ENCODE measurements at regions not wholly inside any gene's neighbourhood (a gene's known extent, or its start where the extent isn't known, plus 50 kb on each side); places are given as distances from the start of the nearest gene placed in this dataset.

- no peak for TF ChIP-seq CTCF (IDR thresholded peaks at IDR 0.05; ENCODE audit: low read depth, low read length)
- no peak for DNase-seq
- Histone ChIP-seq H3K27me3 (ENCODE audit: insufficient read depth, low read depth, severe bottlenecking) (peaks cover 56% of the 10 kb centered on the region), H3K27ac (no peak overlapping the region), H3K9me3 (ENCODE audit: severe bottlenecking) (no peaks in the 10 kb centered on the region), H3K4me3 (ENCODE audit: low read depth, low read length) (no peak overlapping the region), H3K36me3 (no peaks in the 10 kb centered on the region)
Measured at GRCh38 chr20:61170496-61171320, 81.4 kb upstream of the CDH4 start.

GRCh38 chr20:61173267-61173666 is 78.8 kb upstream of the CDH4 start:
- no peaks in the 10 kb centered on the region for H3K36me3 ChIP-seq
- no peak for TF ChIP-seq CTCF (IDR thresholded peaks at IDR 0.05; ENCODE audit: low read depth, low read length)

GRCh38 chr20:61173961-61174725 is 77.9 kb upstream of the CDH4 start:
- Histone ChIP-seq H3K9me3 (ENCODE audit: severe bottlenecking) (no peaks in the 10 kb centered on the region), H3K4me3 (ENCODE audit: low read depth, low read length) (no peak overlapping the region), H3K27me3 (ENCODE audit: insufficient read depth, low read depth, severe bottlenecking) (peaks cover 50% of the 10 kb centered on the region), H3K36me3 (no peaks in the 10 kb centered on the region), H3K27ac (no peak overlapping the region)
- TF ChIP-seq CTCF (IDR thresholded peaks at IDR 0.05; ENCODE audit: low read depth, low read length) = no peak
- no peak for DNase-seq

More at GRCh38 chr20:61173267-61173666, 78.8 kb upstream of the CDH4 start:
- Histone ChIP-seq H3K27ac (no peak overlapping the region), H3K27me3 (ENCODE audit: insufficient read depth, low read depth, severe bottlenecking) (peaks cover 50% of the 10 kb centered on the region), H3K4me3 (ENCODE audit: low read depth, low read length) (no peak overlapping the region), H3K9me3 (ENCODE audit: severe bottlenecking) (no peaks in the 10 kb centered on the region)
- no peak for DNase-seq

GRCh38 chr20:61176874-61177273 is 75.2 kb upstream of the CDH4 start:
- H3K27me3 ChIP-seq (ENCODE audit: insufficient read depth, low read depth, severe bottlenecking) = peaks cover 51% of the 10 kb centered on the region
- DNase-seq = no peak
- H3K36me3 ChIP-seq = no peaks in the 10 kb centered on the region
- no peaks in the 10 kb centered on the region for H3K9me3 ChIP-seq (ENCODE audit: severe bottlenecking)
- H3K4me3 ChIP-seq (ENCODE audit: low read depth, low read length) = no peak overlapping the region
- H3K27ac ChIP-seq = no peak overlapping the region
- TF ChIP-seq CTCF (IDR thresholded peaks at IDR 0.05; ENCODE audit: low read depth, low read length) = no peak

GRCh38 chr20:61178551-61179071 is 73.5 kb upstream of the CDH4 start:
- TF ChIP-seq CTCF (IDR thresholded peaks at IDR 0.05; ENCODE audit: low read depth, low read length) = no peak
- H3K27me3 ChIP-seq (ENCODE audit: insufficient read depth, low read depth, severe bottlenecking) = peaks cover 58% of the 10 kb centered on the region
- H3K27ac ChIP-seq = no peak overlapping the region
- H3K9me3 ChIP-seq (ENCODE audit: severe bottlenecking) = no peaks in the 10 kb centered on the region
- H3K36me3 ChIP-seq = no peaks in the 10 kb centered on the region
- H3K4me3 ChIP-seq (ENCODE audit: low read depth, low read length) = no peak overlapping the region
- DNase-seq = no peak

All from WERI-Rb-1 (cell line).